AG10803 (cell line): ENCODE measurements at regions not wholly inside any gene's neighbourhood (a gene's known extent, or its start where the extent isn't known, plus 50 kb on each side); places are given as distances from the start of the nearest gene placed in this dataset.

ENCODE experiments used
- DNase-seq: peaks from one replicate; pipeline ENCODE4 v3.0.0; 2010; ENCODE audit warnings: low read depth
- H3K4me3 ChIP-seq: 2 replicates; pipeline ENCODE4 v1.5.1; 2011; ENCODE audit warnings: mild to moderate bottlenecking, low read length, control low read depth
- CTCF ChIP-seq: conservative IDR thresholded peaks from 2 replicates; pipeline ENCODE4 v1.5.1; 2011; ENCODE audit warnings: mild to moderate bottlenecking, low read length, control low read depth, inconsistent platforms

GRCh38 chr10:111954386-111954785 lies 229.2 kb downstream of the GPAM start:
- DNase-seq = no peak
- no peak overlapping the region for H3K4me3 ChIP-seq
- TF ChIP-seq CTCF = no peak

- no peak for TF ChIP-seq CTCF
- no peak for DNase-seq
Observed at GRCh38 chr10:111956841-111957240, 226.7 kb downstream of the GPAM start.

GRCh38 chr10:111962951-111963350 lies 220.6 kb downstream of the GPAM start:
- no peak for TF ChIP-seq CTCF
- no peak for DNase-seq

More at GRCh38 chr10:111956841-111957240, 226.7 kb downstream of the GPAM start:
- H3K4me3 ChIP-seq = no peak overlapping the region

GRCh38 chr10:111967116-111967515 lies 216.4 kb downstream of the GPAM start:
- no peak for TF ChIP-seq CTCF
- no peak overlapping the region for H3K4me3 ChIP-seq
- DNase-seq = no peak

More at GRCh38 chr10:111962951-111963350, 220.6 kb downstream of the GPAM start:
- H3K4me3 ChIP-seq = no peak overlapping the region

- TF ChIP-seq CTCF = no peak
- no peak overlapping the region for H3K4me3 ChIP-seq
- DNase-seq = no peak
Observed at GRCh38 chr10:111967547-111967946, 216.0 kb downstream of the GPAM start.

GRCh38 chr10:111968647-111969046 lies 214.9 kb downstream of the GPAM start:
- peak; percentile 24 for DNase-seq
- no peak overlapping the region for H3K4me3 ChIP-seq
- TF ChIP-seq CTCF = no peak

- no peak for DNase-seq
- TF ChIP-seq CTCF = no peak
Observed at GRCh38 chr10:111970111-111970510, 213.5 kb downstream of the GPAM start.

More at GRCh38 chr10:111970111-111970510, 213.5 kb downstream of the GPAM start:
- no peak overlapping the region for H3K4me3 ChIP-seq
